IMR-90 (cell line): ENCODE measurements at regions not wholly inside any gene's neighbourhood (a gene's known extent, or its start where the extent isn't known, plus 50 kb on each side); places are given as distances from the start of the nearest gene placed in this dataset.

ENCODE experiments used
- BHLHE40 ChIP-seq: fragments of 150-350 bp; IDR thresholded peaks from 2 replicates; pipeline ENCODE4 v1.6.1; 2016; ENCODE audit warnings: mild to moderate bottlenecking, low read depth, low read length
- FOS ChIP-seq: fragments of 150-350 bp; IDR thresholded peaks from 2 replicates; pipeline ENCODE4 v1.6.1; 2016; ENCODE audit warnings: low read depth, low read length
- POLR2A ChIP-seq: IDR thresholded peaks from 2 replicates; pipeline ENCODE4 v1.6.1; 2012; ENCODE audit warnings: mild to moderate bottlenecking, low read depth, low read length
- RCOR1 ChIP-seq: IDR thresholded peaks from 2 replicates; pipeline ENCODE4 v1.6.1; 2012; ENCODE audit warnings: mild to moderate bottlenecking, low read length, improper control_type of control experiment; ENCODE audit not compliant: insufficient replicate concordance
- RFX5 ChIP-seq: IDR thresholded peaks from 2 replicates; pipeline ENCODE4 v1.8.0; 2012; ENCODE audit warnings: low read depth, mild to moderate bottlenecking, low read length, moderate library complexity
- TF ChIP-seq, protein P1 (sequence below): conservative IDR thresholded peaks from 2 replicates; pipeline ENCODE4 v1.5.1; 2012; ENCODE audit warnings: mild to moderate bottlenecking, low read depth, low read length, improper control_type of control experiment
- TF ChIP-seq, protein P2 (sequence below): fragments of 150-350 bp; IDR thresholded peaks from 2 replicates; pipeline ENCODE4 v1.6.1; 2017; ENCODE audit warnings: mild to moderate bottlenecking, antibody characterized with exemption, low read length, low read depth
- TF ChIP-seq, protein P3 (sequence below): fragments of 150-350 bp; IDR thresholded peaks from 2 replicates; pipeline ENCODE4 v1.6.1; 2016; ENCODE audit warnings: low read depth, mild to moderate bottlenecking, low read length, moderate library complexity, borderline replicate concordance

DNA sequence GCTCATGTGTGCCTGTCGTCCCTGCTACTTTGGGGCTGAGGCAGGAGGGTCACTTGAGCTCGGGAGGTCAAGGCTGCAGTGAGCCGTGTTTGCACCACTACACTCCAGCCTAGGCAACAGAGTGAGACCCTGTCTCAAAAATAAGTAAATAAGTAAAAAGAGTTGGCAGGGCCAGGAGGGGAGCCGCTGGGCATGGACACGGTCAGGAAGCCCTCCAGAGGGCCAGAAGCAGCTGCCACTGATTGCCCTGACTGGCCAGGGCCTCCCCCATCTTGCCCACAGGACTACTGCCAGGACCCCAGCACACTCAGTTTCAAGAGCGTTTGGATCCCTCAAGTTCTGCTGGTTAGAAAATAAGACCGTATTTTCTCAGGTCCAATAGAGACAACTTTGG, 112.2 kb upstream of the IPO9 start:
- TF ChIP-seq, protein P1, sequence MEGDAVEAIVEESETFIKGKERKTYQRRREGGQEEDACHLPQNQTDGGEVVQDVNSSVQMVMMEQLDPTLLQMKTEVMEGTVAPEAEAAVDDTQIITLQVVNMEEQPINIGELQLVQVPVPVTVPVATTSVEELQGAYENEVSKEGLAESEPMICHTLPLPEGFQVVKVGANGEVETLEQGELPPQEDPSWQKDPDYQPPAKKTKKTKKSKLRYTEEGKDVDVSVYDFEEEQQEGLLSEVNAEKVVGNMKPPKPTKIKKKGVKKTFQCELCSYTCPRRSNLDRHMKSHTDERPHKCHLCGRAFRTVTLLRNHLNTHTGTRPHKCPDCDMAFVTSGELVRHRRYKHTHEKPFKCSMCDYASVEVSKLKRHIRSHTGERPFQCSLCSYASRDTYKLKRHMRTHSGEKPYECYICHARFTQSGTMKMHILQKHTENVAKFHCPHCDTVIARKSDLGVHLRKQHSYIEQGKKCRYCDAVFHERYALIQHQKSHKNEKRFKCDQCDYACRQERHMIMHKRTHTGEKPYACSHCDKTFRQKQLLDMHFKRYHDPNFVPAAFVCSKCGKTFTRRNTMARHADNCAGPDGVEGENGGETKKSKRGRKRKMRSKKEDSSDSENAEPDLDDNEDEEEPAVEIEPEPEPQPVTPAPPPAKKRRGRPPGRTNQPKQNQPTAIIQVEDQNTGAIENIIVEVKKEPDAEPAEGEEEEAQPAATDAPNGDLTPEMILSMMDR: no peak
- TF ChIP-seq, protein P2, sequence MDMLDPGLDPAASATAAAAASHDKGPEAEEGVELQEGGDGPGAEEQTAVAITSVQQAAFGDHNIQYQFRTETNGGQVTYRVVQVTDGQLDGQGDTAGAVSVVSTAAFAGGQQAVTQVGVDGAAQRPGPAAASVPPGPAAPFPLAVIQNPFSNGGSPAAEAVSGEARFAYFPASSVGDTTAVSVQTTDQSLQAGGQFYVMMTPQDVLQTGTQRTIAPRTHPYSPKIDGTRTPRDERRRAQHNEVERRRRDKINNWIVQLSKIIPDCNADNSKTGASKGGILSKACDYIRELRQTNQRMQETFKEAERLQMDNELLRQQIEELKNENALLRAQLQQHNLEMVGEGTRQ: no peak
- TF ChIP-seq POLR2A (no peak), BHLHE40 (no peak), FOS (no peak), RCOR1 (no peak), RFX5 (no peak)
- TF ChIP-seq, protein P3, sequence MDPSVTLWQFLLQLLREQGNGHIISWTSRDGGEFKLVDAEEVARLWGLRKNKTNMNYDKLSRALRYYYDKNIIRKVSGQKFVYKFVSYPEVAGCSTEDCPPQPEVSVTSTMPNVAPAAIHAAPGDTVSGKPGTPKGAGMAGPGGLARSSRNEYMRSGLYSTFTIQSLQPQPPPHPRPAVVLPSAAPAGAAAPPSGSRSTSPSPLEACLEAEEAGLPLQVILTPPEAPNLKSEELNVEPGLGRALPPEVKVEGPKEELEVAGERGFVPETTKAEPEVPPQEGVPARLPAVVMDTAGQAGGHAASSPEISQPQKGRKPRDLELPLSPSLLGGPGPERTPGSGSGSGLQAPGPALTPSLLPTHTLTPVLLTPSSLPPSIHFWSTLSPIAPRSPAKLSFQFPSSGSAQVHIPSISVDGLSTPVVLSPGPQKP: no peak
